ENCODE measurements at regions not wholly inside any gene's neighbourhood (a gene's known extent, or its start where the extent isn't known, plus 50 kb on each side); places are given as distances from the start of the nearest gene placed in this dataset.
A peak's percentile ranks its signal among the peaks of the same experiment; 100 is the strongest.

DNA sequence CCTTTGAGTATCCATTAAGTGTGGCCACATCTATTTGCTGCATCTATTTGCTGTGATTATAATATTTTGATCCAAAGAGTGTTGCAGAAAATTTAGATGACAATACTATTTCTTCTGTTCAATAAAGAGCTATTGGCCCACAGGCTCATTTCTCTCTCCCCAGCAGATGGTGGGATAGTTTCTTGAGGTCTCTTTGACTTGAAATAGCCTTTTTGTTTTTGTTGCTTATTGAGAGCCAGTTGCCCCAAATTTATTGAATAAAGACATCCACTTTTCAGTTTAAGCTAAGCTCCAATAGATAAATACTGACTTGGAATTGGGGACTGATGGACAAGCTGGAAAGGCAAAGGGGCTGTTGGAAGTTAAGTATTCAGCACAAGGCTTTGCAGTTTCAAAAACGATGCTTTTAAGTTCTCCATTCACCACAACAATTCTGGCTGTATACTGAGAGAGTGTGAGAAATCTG is 290.1 kb upstream of the MPDZ start:
- DNase-seq (ENCODE audit: low spot score in 2 of 2, unreplicated experiment in 2 of 2) = no peak
- peaks cover 32% of the 10 kb centered on the region for H3K4me1 Mint-ChIP-seq
- H3K36me3 Mint-ChIP-seq = no peaks in the 10 kb centered on the region
- no peak overlapping the region for H3K4me3 Mint-ChIP-seq
- peaks cover 17% of the 10 kb centered on the region for H3K9me3 Mint-ChIP-seq
- H3K27me3 Mint-ChIP-seq (ENCODE audit: low read depth) = no peaks in the 10 kb centered on the region
- H3K27ac Mint-ChIP-seq = peak overlapping the region; percentile 82
- TF ChIP-seq, protein P1, sequence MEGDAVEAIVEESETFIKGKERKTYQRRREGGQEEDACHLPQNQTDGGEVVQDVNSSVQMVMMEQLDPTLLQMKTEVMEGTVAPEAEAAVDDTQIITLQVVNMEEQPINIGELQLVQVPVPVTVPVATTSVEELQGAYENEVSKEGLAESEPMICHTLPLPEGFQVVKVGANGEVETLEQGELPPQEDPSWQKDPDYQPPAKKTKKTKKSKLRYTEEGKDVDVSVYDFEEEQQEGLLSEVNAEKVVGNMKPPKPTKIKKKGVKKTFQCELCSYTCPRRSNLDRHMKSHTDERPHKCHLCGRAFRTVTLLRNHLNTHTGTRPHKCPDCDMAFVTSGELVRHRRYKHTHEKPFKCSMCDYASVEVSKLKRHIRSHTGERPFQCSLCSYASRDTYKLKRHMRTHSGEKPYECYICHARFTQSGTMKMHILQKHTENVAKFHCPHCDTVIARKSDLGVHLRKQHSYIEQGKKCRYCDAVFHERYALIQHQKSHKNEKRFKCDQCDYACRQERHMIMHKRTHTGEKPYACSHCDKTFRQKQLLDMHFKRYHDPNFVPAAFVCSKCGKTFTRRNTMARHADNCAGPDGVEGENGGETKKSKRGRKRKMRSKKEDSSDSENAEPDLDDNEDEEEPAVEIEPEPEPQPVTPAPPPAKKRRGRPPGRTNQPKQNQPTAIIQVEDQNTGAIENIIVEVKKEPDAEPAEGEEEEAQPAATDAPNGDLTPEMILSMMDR (IDR thresholded peaks at IDR 0.05; ENCODE audit: unreplicated experiment) = no peak

DNA sequence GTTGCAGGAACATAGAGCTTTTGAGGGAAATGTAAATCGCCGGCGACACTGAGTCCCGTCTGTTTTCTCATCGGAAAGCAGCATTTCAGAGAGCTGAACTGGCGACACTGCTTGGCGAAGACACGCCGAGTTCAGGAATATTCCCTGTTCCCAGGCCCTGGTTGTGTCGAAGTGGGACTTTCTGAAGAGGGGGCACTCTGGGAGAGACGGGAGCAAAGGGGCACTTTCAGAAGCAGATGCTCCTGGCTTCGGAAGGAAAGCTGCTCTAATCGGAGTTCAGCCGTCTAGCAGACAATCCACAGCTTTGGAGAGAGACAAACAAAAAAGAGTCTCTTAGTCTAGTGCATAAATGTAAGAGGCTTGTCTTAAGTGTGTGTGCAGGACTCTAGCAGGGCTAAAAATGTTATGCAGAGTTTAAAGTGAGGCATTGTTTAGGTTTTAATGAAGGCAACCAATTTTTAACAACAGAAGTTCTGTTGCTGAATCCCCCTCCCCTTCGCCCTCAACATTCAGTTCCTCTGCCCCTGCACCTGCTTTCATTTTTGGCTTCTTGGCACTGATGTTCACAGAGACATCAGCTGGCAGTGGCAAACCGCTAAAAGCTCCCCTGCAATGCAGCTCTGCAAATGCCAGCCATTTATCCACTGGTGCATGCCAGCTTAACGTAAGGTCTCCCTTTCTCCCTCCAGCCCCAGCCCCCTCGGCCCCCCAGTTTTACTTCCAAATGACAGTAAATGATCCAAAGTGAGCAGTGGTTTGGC is 289.5 kb upstream of the MPDZ start:
- no peaks in the 10 kb centered on the region for H3K27me3 Mint-ChIP-seq (ENCODE audit: low read depth)
- TF ChIP-seq, protein P1 (IDR thresholded peaks at IDR 0.05; ENCODE audit: unreplicated experiment) = no peak
- no peak for DNase-seq (ENCODE audit: low spot score in 2 of 2, unreplicated experiment in 2 of 2)
- no peaks in the 10 kb centered on the region for H3K36me3 Mint-ChIP-seq
- peak overlapping the region; percentile 51 for H3K4me3 Mint-ChIP-seq
- peak overlapping the region; percentile 62 for H3K27ac Mint-ChIP-seq
- peaks cover 32% of the 10 kb centered on the region for H3K4me1 Mint-ChIP-seq
- H3K9me3 Mint-ChIP-seq = peaks cover 11% of the 10 kb centered on the region

DNA sequence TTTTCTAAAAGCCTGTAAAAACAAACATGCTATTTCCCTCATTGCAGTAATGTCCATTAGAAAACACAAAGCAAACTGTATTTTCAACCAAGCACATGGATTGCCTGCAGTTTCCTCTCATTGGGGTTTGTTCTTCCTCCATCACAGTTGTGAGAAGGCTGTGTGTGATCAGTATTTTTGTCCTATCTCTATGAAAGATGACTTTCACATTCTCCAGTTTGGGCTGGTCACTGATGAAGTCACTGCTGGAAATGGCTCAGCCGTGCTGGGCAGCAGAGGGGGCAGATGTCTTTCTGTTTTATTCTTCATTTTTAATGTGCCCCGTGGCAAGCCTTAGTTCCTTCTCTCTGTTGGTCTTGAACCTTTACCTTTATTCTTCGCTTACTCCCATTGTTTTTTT is 288.9 kb upstream of the MPDZ start:
- Mint-ChIP-seq H3K4me3 (peak overlapping the region; percentile 51), H3K27me3 (ENCODE audit: low read depth) (no peaks in the 10 kb centered on the region), H3K4me1 (peaks cover 32% of the 10 kb centered on the region), H3K9me3 (peaks cover 5% of the 10 kb centered on the region), H3K36me3 (no peaks in the 10 kb centered on the region), H3K27ac (peak overlapping the region; percentile 62)
- TF ChIP-seq, protein P1 (IDR thresholded peaks at IDR 0.05; ENCODE audit: unreplicated experiment) = no peak
- no peak for DNase-seq (ENCODE audit: low spot score in 2 of 2, unreplicated experiment in 2 of 2)

DNA sequence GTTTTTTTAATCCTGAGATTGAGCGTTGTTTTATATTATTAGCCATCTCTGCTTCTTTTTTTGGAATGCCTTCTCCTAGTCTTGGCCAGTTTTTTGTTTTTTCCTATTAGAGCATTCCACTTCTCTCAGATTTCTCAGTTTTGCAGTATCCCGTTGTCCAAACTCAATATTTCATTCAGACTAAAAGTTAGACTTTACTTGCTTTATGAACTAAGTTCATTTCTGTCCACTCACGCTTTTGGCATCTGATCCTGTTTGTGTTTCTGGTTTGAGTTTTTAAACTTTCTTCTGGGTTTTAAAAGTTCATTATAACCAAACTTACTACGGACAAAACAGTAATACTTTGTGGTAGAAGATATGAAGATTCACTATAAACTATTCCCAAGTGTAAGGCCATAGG is 288.3 kb upstream of the MPDZ start:
- no peaks in the 10 kb centered on the region for H3K27me3 Mint-ChIP-seq (ENCODE audit: low read depth)
- DNase-seq (ENCODE audit: low spot score in 2 of 2, unreplicated experiment in 2 of 2) = no peak
- H3K4me3 Mint-ChIP-seq = no peak overlapping the region
- peak overlapping the region; percentile 51 for H3K27ac Mint-ChIP-seq
- H3K4me1 Mint-ChIP-seq = peaks cover 32% of the 10 kb centered on the region
- peaks cover under 1% of the 10 kb centered on the region for H3K9me3 Mint-ChIP-seq
- H3K36me3 Mint-ChIP-seq = no peaks in the 10 kb centered on the region
- TF ChIP-seq, protein P1 (IDR thresholded peaks at IDR 0.05; ENCODE audit: unreplicated experiment) = no peak

DNA sequence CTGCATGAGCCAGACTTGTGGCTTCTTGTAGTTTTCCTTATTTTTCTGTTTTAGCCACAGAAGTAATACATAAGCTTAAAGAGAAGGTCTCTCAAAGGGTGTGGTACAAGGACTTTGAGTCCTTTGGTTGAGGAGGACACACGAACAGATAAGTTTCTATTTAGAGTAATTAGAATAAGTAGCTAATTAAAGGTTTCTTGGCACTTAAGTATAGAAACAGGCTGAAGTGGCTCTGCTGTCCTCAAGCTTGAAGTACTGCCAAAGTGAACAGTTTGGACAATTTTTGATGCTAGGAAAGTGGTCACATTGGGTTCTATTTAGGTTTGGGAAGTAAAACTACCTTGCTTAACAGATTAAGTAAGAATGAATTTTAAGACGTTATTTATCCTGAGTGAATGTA is 278.3 kb upstream of the MPDZ start:
- no peak for DNase-seq (ENCODE audit: low spot score in 2 of 2, unreplicated experiment in 2 of 2)
- Mint-ChIP-seq H3K9me3 (peaks cover 6% of the 10 kb centered on the region), H3K27me3 (ENCODE audit: low read depth) (no peaks in the 10 kb centered on the region), H3K27ac (no peak overlapping the region), H3K36me3 (peaks cover 5% of the 10 kb centered on the region), H3K4me3 (no peak overlapping the region), H3K4me1 (peaks cover 35% of the 10 kb centered on the region)
- TF ChIP-seq, protein P1 (IDR thresholded peaks at IDR 0.05; ENCODE audit: unreplicated experiment) = no peak
